ENCODE measurements at regions not wholly inside any gene's neighbourhood (a gene's known extent, or its start where the extent isn't known, plus 50 kb on each side); places are given as distances from the start of the nearest gene placed in this dataset.

GRCh38 chr3:112745567-112746248, 101.0 kb downstream of the CD200R1L start:
- TF ChIP-seq FOSL1 (IDR thresholded peaks at IDR 0.05; ENCODE audit: low read depth) (no peak), YY1 (IDR thresholded peaks at IDR 0.05; ENCODE audit: extremely low read depth, insufficient replicate concordance, low read depth, low read length) (no peak), ELF1 (IDR thresholded peaks at IDR 0.05; ENCODE audit: borderline replicate concordance, low read depth) (no peak), SIN3A (IDR thresholded peaks at IDR 0.05; ENCODE audit: low read depth) (no peak), JUND (IDR thresholded peaks at IDR 0.05) (no peak), SRF (IDR thresholded peaks at IDR 0.05; ENCODE audit: low read depth) (no peak), EZH2 (IDR thresholded peaks at IDR 0.05) (no peak), SP1 (IDR thresholded peaks at IDR 0.05; ENCODE audit: low read depth) (no peak), RAD21 (IDR thresholded peaks at IDR 0.05; ENCODE audit: low read depth) (no peak), EZH2phosphoT487 (IDR thresholded peaks at IDR 0.05; ENCODE audit: borderline replicate concordance) (no peak), ATF3 (IDR thresholded peaks at IDR 0.05) (no peak), EGR1 (IDR thresholded peaks at IDR 0.05; ENCODE audit: low read depth) (no peak)
- intact Hi-C loops (cut with micrococcal nuclease), result no loop called here
- Histone ChIP-seq H3K4me3 (replicated peaks in 1 of 2; ENCODE audit: low read depth in 1 of 2, low read length in 2 of 2) (no peak overlapping the region), H2AFZ (ENCODE audit: low read depth, low read length, poor library complexity, severe bottlenecking) (no peak overlapping the region), H3K9me2 (ENCODE audit: insufficient read depth) (no peaks in the 10 kb centered on the region), H3K79me2 (ENCODE audit: insufficient read depth, low read length) (no peaks in the 10 kb centered on the region), H3K9me3 (ENCODE audit: control insufficient read depth in 1 of 2, insufficient read depth in 1 of 2, low read depth in 1 of 2, low read length in 2 of 2) (no peaks in the 10 kb centered on the region), H3K4me2 (ENCODE audit: low read length) (no peak overlapping the region), H3K9ac (ENCODE audit: low read length) (no peak overlapping the region), H3K36me3 (ENCODE audit: control insufficient read depth in 1 of 2, insufficient read depth in 2 of 2, low read length in 2 of 2) (no peaks in the 10 kb centered on the region), H3K27me3 (ENCODE audit: insufficient read depth, low read length) (no peaks in the 10 kb centered on the region), H4K20me1 (ENCODE audit: insufficient read depth) (no peaks in the 10 kb centered on the region), H3K27ac (ENCODE audit: low read depth, low read length) (no peak overlapping the region), H3K4me1 (ENCODE audit: control insufficient read depth in 1 of 2, insufficient read depth in 2 of 2, low read length in 2 of 2) (no peaks in the 10 kb centered on the region)
- ATAC-seq (no peak), DNase-seq (ENCODE audit: low read depth, low spot score) (no peak)
- RAD21 ChIA-PET (ENCODE audit: low non-redundant PET in 1 of 2, low total read pairs in 2 of 2, uncharacterized antibody in 2 of 2, unreplicated experiment in 2 of 2), result no interaction called here
- CTCF ChIA-PET, result interaction anchor here (2.7 kb wide), 1 partner anchor 11 kb away, joined by 9 read pairs; no protein-coding TSS in a partner anchor
- BruUV-seq (replicated peaks), result no TSS peak
- POLR2A ChIA-PET, result no interaction called here
